Erythroblast (primary cell): ENCODE measurements at regions not wholly inside any gene's neighbourhood (a gene's known extent, or its start where the extent isn't known, plus 50 kb on each side); places are given as distances from the start of the nearest gene placed in this dataset.

Source experiments
- GATA1 ChIP-seq: IDR thresholded peaks from 2 replicates; pipeline ENCODE4 v1.6.1; 2011; ENCODE audit warnings: low read depth, mild to moderate bottlenecking, control low read depth, low read length, moderate library complexity
- POLR2A ChIP-seq: IDR thresholded peaks from 2 replicates; pipeline ENCODE4 v1.6.1; 2011; ENCODE audit warnings: mild to moderate bottlenecking, low read length

GRCh38 chr4:123248085-123248659, 148.4 kb upstream of the SPRY1 start:
- TF ChIP-seq POLR2A (no peak), GATA1 (no peak)
